Stimulated activated memory B cell treated with anti-CD40 and anti-IgM and Interleukin-4, amounts not matched to agents 10 μg/mL and 1 μg/mL and 100 μg/mL, for 72 hours (primary cell): ENCODE measurements at regions not wholly inside any gene's neighbourhood (a gene's known extent, or its start where the extent isn't known, plus 50 kb on each side); places are given as distances from the start of the nearest gene placed in this dataset.
A peak's percentile ranks its signal among the peaks of the same experiment; 100 is the strongest.

Experiments used
- ATAC-seq: fragments of 150-1000 bp; cut with Tn5 transposase; 2 replicates; pipeline ENCODE4 v1.10.0; 2021
- H3K27ac Mint-ChIP-seq: one replicate; pipeline ENCODE4 v1.8.0; 2022; ENCODE audit warnings: mild to moderate bottlenecking, mixed read lengths
- H3K27me3 Mint-ChIP-seq: one replicate; pipeline ENCODE4 v1.8.0; 2022; ENCODE audit warnings: mixed read lengths
- H3K36me3 Mint-ChIP-seq: one replicate; pipeline ENCODE4 v1.8.0; 2022; ENCODE audit warnings: mixed read lengths
- H3K4me1 Mint-ChIP-seq: one replicate; pipeline ENCODE4 v1.8.0; 2022; ENCODE audit warnings: mixed read lengths
- H3K4me3 Mint-ChIP-seq: one replicate; pipeline ENCODE4 v1.8.0; 2022; ENCODE audit warnings: mild to moderate bottlenecking, moderate library complexity, mixed read lengths
- H3K9me3 Mint-ChIP-seq: one replicate; pipeline ENCODE4 v1.8.0; 2022; ENCODE audit warnings: mixed read lengths

DNA sequence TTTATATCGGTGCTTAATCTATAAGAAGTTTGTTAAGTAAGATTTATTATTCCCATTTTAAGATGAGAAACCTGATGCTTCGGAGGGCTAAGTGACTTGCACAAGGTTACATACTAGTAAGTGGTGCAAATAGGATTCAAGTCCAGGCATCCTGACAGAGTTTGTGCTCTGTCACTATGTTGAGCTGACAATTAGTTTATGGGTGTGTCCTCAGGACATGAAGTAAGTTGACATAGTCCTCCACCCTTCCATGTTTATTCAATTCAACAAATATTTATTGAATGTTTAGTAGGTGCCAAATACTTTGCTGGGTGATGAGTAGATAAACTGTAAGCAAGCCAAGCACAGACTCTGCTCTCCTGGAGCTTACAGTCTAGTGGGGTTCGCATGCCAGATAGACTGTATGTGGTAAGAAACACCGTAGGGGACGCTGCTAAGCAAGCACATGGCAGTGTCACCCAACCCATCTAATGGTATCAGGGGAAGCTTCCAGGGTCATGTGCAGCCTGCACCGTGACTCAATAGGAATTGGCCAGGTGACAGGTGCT lies 342.7 kb upstream of the SATB1 start:
- H3K4me3 Mint-ChIP-seq, result no peak overlapping the region
- H3K27ac Mint-ChIP-seq, result no peak overlapping the region
- H3K9me3 Mint-ChIP-seq, result no peaks in the 10 kb centered on the region
- no peaks in the 10 kb centered on the region for H3K4me1 Mint-ChIP-seq
- no peaks in the 10 kb centered on the region for H3K36me3 Mint-ChIP-seq
- peaks cover 16% of the 10 kb centered on the region for H3K27me3 Mint-ChIP-seq
- ATAC-seq, result no peak

DNA sequence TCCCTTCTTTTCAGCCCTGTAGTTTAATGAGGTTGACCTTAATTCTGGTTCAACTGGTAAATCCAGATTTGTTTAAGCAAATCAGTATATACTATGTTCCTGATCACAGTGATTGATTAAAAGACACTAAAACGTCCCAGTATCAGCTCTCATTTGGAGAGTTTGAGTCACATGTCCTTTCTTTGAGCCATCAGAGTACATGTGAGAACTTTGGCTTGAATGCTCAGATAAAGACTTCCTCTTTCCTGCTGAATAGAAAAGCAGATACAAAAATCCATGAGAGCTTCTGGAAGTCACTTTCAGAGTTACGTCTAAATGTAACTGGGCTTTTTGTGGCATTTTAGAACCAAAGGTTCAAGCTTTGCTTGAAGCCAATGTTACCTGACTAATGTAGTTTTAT lies 341.8 kb upstream of the SATB1 start:
- Mint-ChIP-seq H3K36me3 (no peaks in the 10 kb centered on the region), H3K27me3 (peaks cover 16% of the 10 kb centered on the region), H3K4me3 (no peak overlapping the region), H3K4me1 (no peaks in the 10 kb centered on the region), H3K9me3 (no peaks in the 10 kb centered on the region), H3K27ac (no peak overlapping the region)
- no peak for ATAC-seq

DNA sequence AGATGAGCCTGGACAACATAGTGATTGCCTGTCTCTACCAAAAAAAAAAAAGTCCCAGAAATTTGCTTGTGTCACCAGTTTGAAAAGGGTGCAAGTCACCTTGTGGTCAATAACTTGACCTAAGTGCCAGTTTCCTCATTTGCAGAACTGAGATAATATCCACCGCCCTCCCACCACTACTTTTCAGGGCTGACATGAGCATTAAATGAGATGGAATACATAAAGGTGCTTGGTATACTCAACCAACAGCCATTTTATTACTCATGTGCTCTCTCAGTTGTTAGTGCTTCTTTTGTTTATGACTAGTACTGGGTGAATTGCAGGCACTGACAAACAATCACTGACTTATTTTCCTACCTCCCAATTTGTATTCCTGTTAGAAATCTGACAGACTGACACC lies 340.5 kb upstream of the SATB1 start:
- peaks cover 16% of the 10 kb centered on the region for H3K27me3 Mint-ChIP-seq
- H3K27ac Mint-ChIP-seq, result no peak overlapping the region
- no peak overlapping the region for H3K4me3 Mint-ChIP-seq
- no peaks in the 10 kb centered on the region for H3K4me1 Mint-ChIP-seq
- no peak for ATAC-seq
- no peaks in the 10 kb centered on the region for H3K9me3 Mint-ChIP-seq
- H3K36me3 Mint-ChIP-seq, result no peaks in the 10 kb centered on the region

DNA sequence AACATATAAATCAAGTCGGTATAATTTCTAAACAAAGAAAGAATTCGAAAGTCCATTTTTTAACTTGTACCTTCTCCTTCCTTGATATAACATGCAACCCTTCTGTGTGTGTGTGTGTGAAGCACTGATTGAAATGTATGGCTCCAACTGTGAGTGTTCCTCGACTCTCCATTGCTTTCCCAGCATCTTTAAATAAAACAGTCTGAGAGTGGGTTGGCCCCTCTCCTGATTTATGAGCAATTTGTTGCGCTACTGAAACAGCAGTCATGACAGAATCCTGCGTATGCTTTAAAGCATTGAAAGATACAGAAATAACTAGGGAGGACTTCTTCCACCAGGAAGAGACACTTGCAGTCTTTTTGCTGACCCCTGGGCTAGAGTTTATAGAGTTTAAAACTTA lies 340.0 kb upstream of the SATB1 start:
- no peaks in the 10 kb centered on the region for H3K9me3 Mint-ChIP-seq
- H3K36me3 Mint-ChIP-seq, result no peaks in the 10 kb centered on the region
- peaks cover 16% of the 10 kb centered on the region for H3K27me3 Mint-ChIP-seq
- no peak overlapping the region for H3K4me3 Mint-ChIP-seq
- ATAC-seq, result no peak
- no peaks in the 10 kb centered on the region for H3K4me1 Mint-ChIP-seq
- H3K27ac Mint-ChIP-seq, result no peak overlapping the region

DNA sequence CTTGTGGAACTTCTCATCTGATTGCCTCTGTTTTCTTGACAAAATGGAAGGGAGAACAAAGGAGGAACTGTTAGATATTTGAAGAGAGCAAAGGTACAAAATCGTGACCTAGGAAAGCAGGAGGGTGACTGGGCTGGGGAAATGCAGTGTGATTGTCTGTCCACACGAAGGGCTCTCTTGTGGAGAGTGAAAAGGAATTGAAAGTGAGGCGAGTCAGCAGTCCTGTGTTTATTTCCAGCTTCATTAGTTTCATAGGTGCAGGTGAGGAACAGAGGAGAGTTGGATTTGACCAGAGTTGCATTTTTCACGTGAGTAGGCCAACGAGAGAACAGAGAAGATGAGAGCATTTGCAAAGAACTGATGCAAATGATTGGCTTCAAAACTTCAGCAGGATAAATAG lies 336.4 kb upstream of the SATB1 start:
- ATAC-seq, result peak; percentile 61
- H3K36me3 Mint-ChIP-seq, result no peaks in the 10 kb centered on the region
- no peak overlapping the region for H3K4me3 Mint-ChIP-seq

DNA sequence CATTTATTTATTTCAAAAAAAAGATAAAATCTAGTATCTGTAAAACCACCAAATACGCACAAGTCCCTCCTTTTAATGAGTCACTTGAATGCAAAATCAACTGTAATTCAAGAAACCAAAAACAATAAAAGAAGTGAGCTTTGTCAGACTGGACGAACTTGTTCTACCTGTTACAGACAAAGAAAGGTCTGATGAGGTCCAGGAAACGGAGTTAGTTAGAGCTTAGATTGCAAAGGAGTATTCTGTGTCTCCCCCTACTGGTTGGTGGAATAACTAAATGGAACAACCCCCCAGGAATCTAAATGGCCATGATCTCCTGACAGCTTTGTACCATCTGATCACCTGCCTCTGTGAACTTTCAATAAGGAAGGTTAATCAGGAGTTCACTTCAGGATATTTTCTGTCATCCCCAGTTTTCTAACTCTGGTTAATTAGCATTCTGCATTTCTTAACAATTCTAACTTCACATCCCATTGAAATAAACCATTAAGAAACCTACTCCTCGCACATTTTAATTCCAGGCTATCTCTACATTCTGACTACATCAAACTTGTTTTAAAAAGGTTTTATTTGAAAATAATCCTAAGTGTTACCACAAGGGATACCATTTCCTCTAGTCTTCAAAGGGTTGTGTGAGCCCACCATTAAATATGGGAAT lies 333.0 kb upstream of the SATB1 start:
- Mint-ChIP-seq H3K4me1 (no peaks in the 10 kb centered on the region), H3K9me3 (no peaks in the 10 kb centered on the region), H3K27me3 (no peaks in the 10 kb centered on the region), H3K36me3 (no peaks in the 10 kb centered on the region), H3K27ac (no peak overlapping the region), H3K4me3 (no peak overlapping the region)
- ATAC-seq, result peak; percentile 58

More for the DNA sequence above, 336.4 kb upstream of the SATB1 start:
- Mint-ChIP-seq H3K9me3 (no peaks in the 10 kb centered on the region), H3K4me1 (no peaks in the 10 kb centered on the region), H3K27ac (no peak overlapping the region), H3K27me3 (no peaks in the 10 kb centered on the region)

DNA sequence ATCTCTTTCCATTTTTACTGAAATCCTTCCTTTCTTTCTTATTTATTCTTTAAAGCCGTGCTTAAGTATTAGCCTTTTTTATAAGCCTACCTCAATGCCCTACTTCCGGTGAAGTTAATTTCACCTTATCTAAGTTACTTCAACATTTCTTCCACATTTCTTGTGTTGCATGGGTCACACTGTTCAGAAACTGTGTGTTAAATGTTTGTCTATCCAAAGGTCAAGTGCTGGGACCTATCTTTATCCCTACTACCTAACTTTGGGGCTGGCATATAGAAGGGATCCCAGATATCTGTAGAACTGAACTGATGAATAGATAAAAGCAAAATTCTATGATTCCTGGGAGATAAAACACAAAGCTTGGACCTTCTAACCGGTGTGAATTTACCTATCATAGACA lies 332.3 kb upstream of the SATB1 start:
- no peak for ATAC-seq
- Mint-ChIP-seq H3K9me3 (no peaks in the 10 kb centered on the region), H3K36me3 (no peaks in the 10 kb centered on the region), H3K27ac (no peak overlapping the region), H3K4me3 (no peak overlapping the region), H3K27me3 (no peaks in the 10 kb centered on the region), H3K4me1 (no peaks in the 10 kb centered on the region)

DNA sequence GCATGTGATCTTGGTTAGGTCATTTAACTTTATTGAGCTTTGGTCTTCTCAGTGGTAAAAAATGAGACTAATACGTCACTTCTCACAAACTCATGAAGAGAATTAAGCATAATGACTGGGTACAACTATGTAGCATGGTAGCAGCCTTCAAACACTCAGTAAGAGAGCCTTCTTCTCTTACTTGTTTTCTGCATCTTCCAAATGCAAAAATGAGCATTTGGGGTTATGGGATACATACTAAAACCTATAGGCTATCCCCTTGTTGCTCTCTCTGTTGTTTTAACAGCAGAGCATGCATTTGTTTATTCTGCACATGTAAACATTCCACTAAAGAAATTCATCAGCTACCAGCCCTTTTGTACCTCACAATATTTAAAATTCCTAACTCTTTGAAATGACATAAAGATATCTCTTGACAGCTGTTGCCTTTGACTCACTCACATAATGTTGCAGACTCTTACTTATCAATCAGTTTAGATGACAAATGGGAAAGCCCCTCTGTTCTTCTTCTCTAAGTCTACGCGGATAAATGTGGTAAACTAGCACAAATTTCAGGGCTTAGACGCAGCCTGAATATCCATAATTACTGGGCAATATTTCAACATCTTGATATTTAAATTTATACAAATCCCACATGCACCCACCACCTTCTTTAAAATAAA lies 327.3 kb upstream of the SATB1 start:
- Mint-ChIP-seq H3K9me3 (no peaks in the 10 kb centered on the region), H3K36me3 (no peaks in the 10 kb centered on the region), H3K4me1 (no peaks in the 10 kb centered on the region), H3K27ac (no peak overlapping the region), H3K4me3 (no peak overlapping the region), H3K27me3 (no peaks in the 10 kb centered on the region)
- ATAC-seq, result no peak

DNA sequence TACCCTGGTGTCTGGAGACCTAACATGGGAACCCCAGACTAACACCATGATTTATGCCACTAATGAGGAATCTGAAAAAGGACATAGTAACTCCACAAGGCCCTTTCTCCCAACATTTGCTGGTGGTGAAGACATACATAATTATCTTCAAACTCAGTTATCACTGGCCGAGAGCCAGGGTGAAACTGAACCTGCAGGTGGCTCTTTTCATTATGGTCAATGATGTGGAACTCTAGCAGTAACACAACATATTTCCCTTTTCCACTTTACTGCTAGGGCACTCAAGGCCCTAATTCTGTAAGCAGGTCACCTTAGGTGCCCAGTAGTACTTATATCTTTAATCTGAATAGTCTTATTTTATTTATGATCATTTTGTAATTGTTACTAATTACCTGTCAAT lies 326.4 kb upstream of the SATB1 start:
- H3K4me3 Mint-ChIP-seq, result no peak overlapping the region
- H3K36me3 Mint-ChIP-seq, result no peaks in the 10 kb centered on the region
- H3K27ac Mint-ChIP-seq, result no peak overlapping the region
- no peak for ATAC-seq
- no peaks in the 10 kb centered on the region for H3K4me1 Mint-ChIP-seq
- H3K9me3 Mint-ChIP-seq, result no peaks in the 10 kb centered on the region
- no peaks in the 10 kb centered on the region for H3K27me3 Mint-ChIP-seq

DNA sequence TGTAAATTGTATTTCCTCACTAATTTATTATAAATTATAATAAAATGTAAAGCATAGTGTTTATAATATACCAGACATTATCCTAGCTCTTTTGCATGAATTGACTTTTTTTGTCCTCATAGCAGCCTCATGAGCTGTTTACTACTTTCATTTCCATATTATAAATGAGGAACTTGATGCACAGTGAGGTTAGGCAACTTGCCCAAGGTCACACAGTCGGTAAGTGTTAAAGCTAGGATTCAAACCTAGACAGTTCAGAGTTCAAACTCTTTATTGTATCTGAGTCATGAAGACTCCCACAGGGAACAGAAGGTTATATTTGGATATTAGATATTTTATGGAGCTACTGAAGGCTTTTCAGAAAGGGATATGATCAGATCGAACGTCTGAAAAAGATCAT lies 322.2 kb upstream of the SATB1 start:
- Mint-ChIP-seq H3K4me1 (peaks cover 7% of the 10 kb centered on the region), H3K4me3 (no peak overlapping the region), H3K36me3 (no peaks in the 10 kb centered on the region), H3K9me3 (no peaks in the 10 kb centered on the region), H3K27ac (no peak overlapping the region), H3K27me3 (no peaks in the 10 kb centered on the region)
- peak; percentile 53 for ATAC-seq

DNA sequence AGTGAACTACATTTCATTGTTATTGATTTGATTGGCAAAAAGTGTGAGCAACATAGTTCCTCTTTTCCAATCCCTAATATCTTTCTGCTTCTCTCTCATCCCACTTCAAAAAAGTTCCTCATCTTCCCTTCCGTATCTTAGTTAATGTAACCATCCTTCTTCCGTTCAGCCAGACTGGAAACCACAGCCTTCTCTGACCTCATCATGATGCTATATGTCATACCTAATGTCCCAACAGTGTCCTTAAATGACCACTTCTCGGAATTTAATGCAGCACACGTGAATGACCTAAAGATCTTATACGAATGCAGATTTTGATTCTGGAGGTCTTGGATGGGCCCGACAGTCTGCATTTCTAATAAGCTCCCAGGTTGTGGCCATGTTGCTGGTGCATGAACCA lies 320.3 kb upstream of the SATB1 start:
- H3K27me3 Mint-ChIP-seq, result no peaks in the 10 kb centered on the region
- no peaks in the 10 kb centered on the region for H3K36me3 Mint-ChIP-seq
- ATAC-seq, result no peak
- peaks cover 24% of the 10 kb centered on the region for H3K4me1 Mint-ChIP-seq
- no peaks in the 10 kb centered on the region for H3K9me3 Mint-ChIP-seq
- H3K27ac Mint-ChIP-seq, result no peak overlapping the region
- H3K4me3 Mint-ChIP-seq, result no peak overlapping the region

DNA sequence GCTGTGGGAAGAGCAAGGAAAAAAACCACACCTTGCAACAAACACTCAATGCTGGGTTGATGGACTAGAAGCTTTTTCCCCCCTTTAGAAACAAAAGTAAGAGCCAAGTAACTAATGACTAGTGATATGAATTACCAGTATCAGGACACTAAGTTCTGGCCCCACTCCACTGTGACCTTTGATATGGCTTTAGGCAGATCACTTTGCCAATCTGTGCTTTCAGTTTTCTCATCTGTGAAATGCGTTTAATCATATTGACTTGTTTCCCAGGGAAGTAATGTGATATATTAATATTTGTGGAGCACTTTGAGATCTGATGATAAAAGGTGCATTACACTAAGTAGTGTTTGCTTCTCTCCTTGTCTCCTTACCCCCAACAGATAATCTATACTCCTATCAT lies 319.3 kb upstream of the SATB1 start:
- Mint-ChIP-seq H3K27me3 (no peaks in the 10 kb centered on the region), H3K4me3 (no peak overlapping the region), H3K36me3 (no peaks in the 10 kb centered on the region)

DNA sequence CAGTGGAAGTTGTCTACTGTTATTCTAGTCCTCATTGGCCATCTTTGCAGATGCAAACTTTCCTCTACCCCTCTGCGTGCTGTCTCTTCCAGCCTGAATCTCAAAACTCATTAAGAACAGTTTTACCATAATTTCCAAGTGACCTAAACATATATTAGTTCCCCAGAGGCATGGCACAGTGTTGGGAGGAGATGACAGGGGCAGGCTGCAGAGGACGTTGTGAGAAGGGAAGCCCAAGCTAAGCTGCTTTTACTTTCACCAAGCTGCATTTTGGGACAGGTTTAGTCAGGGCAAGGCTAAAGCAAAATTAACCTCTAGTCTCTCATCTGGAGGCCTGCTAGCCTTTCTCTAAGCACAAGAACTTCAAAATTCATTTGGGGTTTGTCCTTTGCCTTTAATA lies 318.6 kb upstream of the SATB1 start:
- H3K36me3 Mint-ChIP-seq, result no peaks in the 10 kb centered on the region
- H3K4me1 Mint-ChIP-seq, result peaks cover 40% of the 10 kb centered on the region
- no peak for ATAC-seq
- no peaks in the 10 kb centered on the region for H3K9me3 Mint-ChIP-seq
- no peak overlapping the region for H3K4me3 Mint-ChIP-seq
- no peaks in the 10 kb centered on the region for H3K27me3 Mint-ChIP-seq
- H3K27ac Mint-ChIP-seq, result no peak overlapping the region

More for the DNA sequence above, 319.3 kb upstream of the SATB1 start:
- ATAC-seq, result no peak
- H3K27ac Mint-ChIP-seq, result no peak overlapping the region
- H3K9me3 Mint-ChIP-seq, result no peaks in the 10 kb centered on the region
- peaks cover 33% of the 10 kb centered on the region for H3K4me1 Mint-ChIP-seq

DNA sequence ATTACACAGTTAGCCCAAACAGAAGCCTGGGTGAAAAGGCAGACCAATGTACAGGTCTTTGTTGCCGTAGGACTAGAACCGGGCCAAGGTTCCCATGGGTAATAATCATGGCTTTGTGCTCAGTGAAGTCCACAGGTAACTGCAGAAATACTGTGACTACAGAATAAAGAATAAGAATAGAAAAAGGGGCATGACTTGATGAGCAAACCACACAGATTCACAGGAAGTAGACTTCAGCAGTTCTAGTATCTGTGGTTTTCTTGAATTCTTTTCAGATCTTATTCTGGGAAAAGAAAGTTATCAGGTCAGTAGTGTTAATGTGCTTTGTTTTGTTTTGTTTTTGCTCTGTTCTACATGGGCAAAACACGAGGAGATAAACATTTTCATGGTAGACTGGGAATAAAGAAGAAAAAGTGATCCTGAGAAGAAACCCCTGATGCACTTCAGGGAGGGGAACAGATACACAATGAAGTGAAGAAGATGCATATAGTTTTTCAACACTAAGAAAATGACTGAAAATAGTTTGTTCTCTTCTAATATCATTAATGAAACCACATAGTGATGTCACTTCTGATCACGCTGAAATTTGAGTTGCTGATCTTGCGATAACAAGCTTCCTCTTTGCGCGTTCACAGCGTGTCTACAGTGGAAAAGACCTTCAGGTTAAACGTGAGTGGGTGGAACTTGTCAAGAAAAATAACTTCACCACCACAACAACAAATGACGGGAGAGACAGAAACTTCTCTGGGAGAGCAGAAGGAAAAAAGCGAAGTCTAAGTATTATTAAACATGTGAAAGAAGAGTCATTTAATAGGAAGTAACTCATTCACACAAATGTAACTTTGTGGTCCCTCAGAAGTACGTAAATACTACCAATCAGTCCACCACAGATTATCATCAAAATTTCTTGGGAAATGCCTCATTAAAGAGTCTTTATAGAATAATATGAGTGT lies 315.8 kb upstream of the SATB1 start:
- Mint-ChIP-seq H3K4me1 (peaks cover 44% of the 10 kb centered on the region), H3K36me3 (no peaks in the 10 kb centered on the region), H3K9me3 (no peaks in the 10 kb centered on the region), H3K4me3 (peak overlapping the region; percentile 56), H3K27me3 (no peaks in the 10 kb centered on the region), H3K27ac (peak overlapping the region; percentile 84)
- peak; percentile 83 for ATAC-seq

DNA sequence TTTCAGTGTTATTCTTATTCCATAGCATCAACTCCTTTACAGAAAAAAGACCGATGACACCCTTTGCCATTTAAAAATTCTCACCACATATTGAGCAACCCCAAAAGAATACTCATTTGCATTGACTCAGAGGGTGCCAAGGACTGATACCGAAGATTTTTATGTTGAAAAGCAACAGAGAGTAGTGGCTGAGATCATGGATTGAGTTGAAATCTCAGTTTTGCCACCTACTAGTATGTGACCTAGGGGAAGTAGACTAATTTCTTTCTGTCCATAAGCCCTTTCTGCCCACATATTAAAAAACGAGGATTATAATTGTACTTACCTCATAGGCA lies 313.9 kb upstream of the SATB1 start:
- Mint-ChIP-seq H3K36me3 (no peaks in the 10 kb centered on the region), H3K4me1 (peaks cover 37% of the 10 kb centered on the region), H3K4me3 (no peak overlapping the region), H3K27me3 (no peaks in the 10 kb centered on the region), H3K27ac (peak overlapping the region; percentile 84), H3K9me3 (no peaks in the 10 kb centered on the region)
- peak; percentile 54 for ATAC-seq
